ENCODE measurements at regions not wholly inside any gene's neighbourhood (a gene's known extent, or its start where the extent isn't known, plus 50 kb on each side); places are given as distances from the start of the nearest gene placed in this dataset.

GRCh38 chr13:111020546-111020945 is 94.6 kb upstream of the ARHGEF7 start:
- no peak for DNase-seq
- no peak for TF ChIP-seq CTCF (IDR thresholded peaks at IDR 0.05)
- no peaks in the 10 kb centered on the region for H3K4me1 Mint-ChIP-seq
- H3K4me2 ChIP-seq (replicated peaks; ENCODE audit: extremely low read depth, low read length, poor library complexity, severe bottlenecking) = no peak overlapping the region
- intact Hi-C loops (cut with micrococcal nuclease) = no loop called here
- no peak overlapping the region for H3K4me3 Mint-ChIP-seq
- no peak overlapping the region for H3K27ac Mint-ChIP-seq
- no peak overlapping the region for H3K4me3 ChIP-seq (replicated peaks in 1 of 3; ENCODE audit: low read depth in 2 of 3, low read length in 3 of 3)
- no peaks in the 10 kb centered on the region for H4K20me1 ChIP-seq (ENCODE audit: insufficient read depth, low read length)
- H3K27me3 ChIP-seq (ENCODE audit: control insufficient read depth in 2 of 2, insufficient read depth in 2 of 2, low read length in 2 of 2) = no peaks in the 10 kb centered on the region
- 93% methylated on average over 6 of the region's 6 CpGs for WGBS (ENCODE audit: insufficient coverage)
- H3K4me1 ChIP-seq (ENCODE audit: control insufficient read depth in 1 of 2, insufficient read depth in 2 of 2, low read length in 2 of 2) = no peaks in the 10 kb centered on the region
- H3K9ac ChIP-seq (ENCODE audit: insufficient read depth, low read length, poor library complexity, severe bottlenecking) = no peak overlapping the region
- no peaks in the 10 kb centered on the region for H3K36me3 ChIP-seq (replicated peaks in 1 of 2; ENCODE audit: control insufficient read depth in 1 of 2, insufficient read depth in 2 of 2, low read length in 2 of 2)
- H3K36me3 Mint-ChIP-seq = no peaks in the 10 kb centered on the region
- no peaks in the 10 kb centered on the region for H3K79me2 ChIP-seq (ENCODE audit: insufficient read depth, low read length)
- peaks cover 14 to 28% of the 10 kb centered on the region in 2 donors for H3K9me3 ChIP-seq (replicated peaks in 1 of 2; ENCODE audit: control insufficient read depth in 1 of 2, insufficient read depth in 1 of 2, low read length in 2 of 2)
- H3K27me3 Mint-ChIP-seq (ENCODE audit: low read depth in 3 of 3) = peaks cover 4 to 15% (median 4%) of the 10 kb centered on the region in 3 donors
- H2AFZ ChIP-seq (ENCODE audit: insufficient read depth, low read depth, low read length, poor library complexity, severe bottlenecking) = no peak overlapping the region
- peaks cover 16 to 23% (median 19%) of the 10 kb centered on the region in 7 donors for H3K9me3 Mint-ChIP-seq
- no peak overlapping the region for H3K27ac ChIP-seq (ENCODE audit: low read depth in 1 of 2, low read length in 2 of 2)

- Histone ChIP-seq H3K4me3 (replicated peaks in 1 of 3; ENCODE audit: low read depth in 2 of 3, low read length in 3 of 3) (no peak overlapping the region), H3K9ac (ENCODE audit: insufficient read depth, low read length, poor library complexity, severe bottlenecking) (no peak overlapping the region), H3K79me2 (ENCODE audit: insufficient read depth, low read length) (no peaks in the 10 kb centered on the region), H3K27ac (ENCODE audit: low read depth in 1 of 2, low read length in 2 of 2) (no peak overlapping the region), H3K4me1 (ENCODE audit: control insufficient read depth in 1 of 2, insufficient read depth in 2 of 2, low read length in 2 of 2) (no peaks in the 10 kb centered on the region), H3K27me3 (ENCODE audit: control insufficient read depth in 2 of 2, insufficient read depth in 2 of 2, low read length in 2 of 2) (no peaks in the 10 kb centered on the region), H2AFZ (ENCODE audit: insufficient read depth, low read depth, low read length, poor library complexity, severe bottlenecking) (no peak overlapping the region), H4K20me1 (ENCODE audit: insufficient read depth, low read length) (no peaks in the 10 kb centered on the region), H3K9me3 (replicated peaks in 1 of 2; ENCODE audit: control insufficient read depth in 1 of 2, insufficient read depth in 1 of 2, low read length in 2 of 2) (peaks cover 14 to 28% of the 10 kb centered on the region in 2 donors), H3K36me3 (replicated peaks in 1 of 2; ENCODE audit: control insufficient read depth in 1 of 2, insufficient read depth in 2 of 2, low read length in 2 of 2) (no peaks in the 10 kb centered on the region), H3K4me2 (replicated peaks; ENCODE audit: extremely low read depth, low read length, poor library complexity, severe bottlenecking) (no peak overlapping the region)
- Mint-ChIP-seq H3K4me3 (no peak overlapping the region), H3K36me3 (no peaks in the 10 kb centered on the region), H3K27ac (no peak overlapping the region), H3K9me3 (peaks cover 16 to 23% (median 19%) of the 10 kb centered on the region in 7 donors), H3K4me1 (no peaks in the 10 kb centered on the region), H3K27me3 (ENCODE audit: low read depth in 3 of 3) (peaks cover 4 to 14% (median 4%) of the 10 kb centered on the region in 3 donors)
- no peak for TF ChIP-seq CTCF (IDR thresholded peaks at IDR 0.05)
- 97% methylated on average over 19 of the region's 24 CpGs for WGBS (ENCODE audit: insufficient coverage)
- intact Hi-C loops (cut with micrococcal nuclease) = no loop called here
- no peak for DNase-seq
Measured at GRCh38 chr13:111020021-111020420, 95.1 kb upstream of the ARHGEF7 start.
